Lower lobe of right lung (tissue), 2 donors: ENCODE measurements at regions not wholly inside any gene's neighbourhood (a gene's known extent, or its start where the extent isn't known, plus 50 kb on each side); places are given as distances from the start of the nearest gene placed in this dataset.

ENCODE experiments used
- ATAC-seq, 2 donors: fragments of 200-7000 bp; cut with Tn5 transposase; one replicate each; pipeline ENCODE4 v1.9.1; 2020 to 2022; ENCODE audit warnings: mild to moderate bottlenecking in 2 of 2, moderate library complexity in 2 of 2
- DNase-seq: peaks from one replicate; pipeline ENCODE4 v3.0.0-alpha.2; 2020
- H3K27ac ChIP-seq: fragments of 200-600 bp; one replicate; pipeline ENCODE4 v1.8.0; 2022
- H3K27me3 ChIP-seq: fragments of 200-600 bp; one replicate; pipeline ENCODE4 v1.8.0; 2022; ENCODE audit warnings: low read depth
- H3K36me3 ChIP-seq: fragments of 200-600 bp; one replicate; pipeline ENCODE4 v1.8.0; 2022; ENCODE audit warnings: mild to moderate bottlenecking
- H3K4me1 ChIP-seq: fragments of 200-600 bp; one replicate; pipeline ENCODE4 v1.8.0; 2022
- H3K4me3 ChIP-seq: fragments of 200-600 bp; one replicate; pipeline ENCODE4 v1.8.0; 2022; ENCODE audit warnings: mild to moderate bottlenecking
- H3K9me3 ChIP-seq: fragments of 200-600 bp; one replicate; pipeline ENCODE4 v1.8.0; 2022
- CTCF ChIP-seq: fragments of 200-600 bp; IDR thresholded peaks from one replicate; pipeline ENCODE4 v1.8.0; 2022; ENCODE audit warnings: antibody characterized with exemption, mild to moderate bottlenecking
- intact Hi-C: fragments of 100-400 bp; cut with DNase I; formaldehyde crosslinking; loops from one replicate; pipeline ENCODE4 v1.11.0; 2022
- donor health status: DM: no; HTN: yes; CAD: no; lungs with severe emphysema.

- intact Hi-C loops, result no loop called here
- no peaks in the 10 kb centered on the region for H3K9me3 ChIP-seq
- DNase-seq, result no peak
Observed at GRCh38 chr4:114085611-114086345, 106.3 kb upstream of the ARSJ start.

DNA sequence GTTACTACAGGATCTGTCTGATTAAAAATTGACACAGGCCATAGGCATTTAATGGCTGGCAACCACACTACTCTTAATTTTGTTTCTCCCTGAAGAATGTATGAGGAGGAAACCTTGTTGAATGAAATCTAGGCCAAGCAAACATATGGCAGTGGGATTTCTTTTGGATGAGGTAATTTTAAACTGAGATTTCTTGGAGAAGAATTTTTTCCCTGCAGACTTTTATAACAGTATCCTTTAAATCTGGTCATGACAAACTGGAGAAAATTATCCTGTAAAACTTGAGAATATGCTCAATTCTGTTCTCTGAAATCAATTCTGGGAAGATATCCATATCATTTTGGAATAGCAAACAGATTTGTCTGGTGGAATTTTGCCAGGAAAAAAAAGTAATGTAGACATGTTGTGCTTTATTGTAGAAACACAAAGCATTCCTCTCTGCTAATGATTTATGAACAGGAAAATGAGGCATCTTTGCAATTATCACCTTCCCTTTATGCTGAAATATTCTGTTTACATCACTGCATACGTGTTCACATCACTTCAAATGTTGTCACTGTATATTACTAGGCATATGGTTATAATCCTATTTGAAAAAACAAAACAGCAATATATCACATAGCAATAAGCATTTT, 108.3 kb upstream of the ARSJ start:
- Histone ChIP-seq H3K36me3 (no peaks in the 10 kb centered on the region), H3K27me3 (no peaks in the 10 kb centered on the region), H3K27ac (no peak overlapping the region), H3K9me3 (no peaks in the 10 kb centered on the region), H3K4me3 (no peak overlapping the region), H3K4me1 (no peaks in the 10 kb centered on the region)
- intact Hi-C loops, result no loop called here
- TF ChIP-seq CTCF, result no peak
- DNase-seq (no peak), ATAC-seq (no peak)

More at GRCh38 chr4:114085611-114086345, 106.3 kb upstream of the ARSJ start:
- Histone ChIP-seq H3K27me3 (no peaks in the 10 kb centered on the region), H3K36me3 (no peaks in the 10 kb centered on the region), H3K27ac (no peak overlapping the region), H3K4me3 (no peak overlapping the region), H3K4me1 (no peaks in the 10 kb centered on the region)
- TF ChIP-seq CTCF, result no peak
- no peak for ATAC-seq

- intact Hi-C loops, result no loop called here
- Histone ChIP-seq H3K4me3 (no peak overlapping the region), H3K27ac (no peak overlapping the region), H3K9me3 (no peaks in the 10 kb centered on the region), H3K4me1 (no peaks in the 10 kb centered on the region), H3K36me3 (no peaks in the 10 kb centered on the region), H3K27me3 (no peaks in the 10 kb centered on the region)
- no peak for ATAC-seq
- DNase-seq, result no peak
- TF ChIP-seq CTCF, result no peak
Observed at GRCh38 chr4:114088481-114088880, 109.0 kb upstream of the ARSJ start.

- TF ChIP-seq CTCF, result no peak
- intact Hi-C loops, result no loop called here
- H3K36me3 ChIP-seq, result no peaks in the 10 kb centered on the region
- ATAC-seq (no peak), DNase-seq (no peak)
- H3K4me1 ChIP-seq, result no peaks in the 10 kb centered on the region
- no peak overlapping the region for H3K4me3 ChIP-seq
- H3K27ac ChIP-seq, result no peak overlapping the region
- H3K27me3 ChIP-seq, result no peaks in the 10 kb centered on the region
- H3K9me3 ChIP-seq, result no peaks in the 10 kb centered on the region
Observed at GRCh38 chr4:114091546-114091945, 112.1 kb upstream of the ARSJ start.

GRCh38 chr4:114093221-114093715, 113.8 kb upstream of the ARSJ start:
- ATAC-seq (no peak), DNase-seq (no peak)
- intact Hi-C loops, result no loop called here

More at GRCh38 chr4:114093221-114093715, 113.8 kb upstream of the ARSJ start:
- Histone ChIP-seq H3K36me3 (no peaks in the 10 kb centered on the region), H3K9me3 (no peaks in the 10 kb centered on the region), H3K4me1 (no peaks in the 10 kb centered on the region), H3K4me3 (no peak overlapping the region), H3K27ac (no peak overlapping the region), H3K27me3 (no peaks in the 10 kb centered on the region)
- no peak for TF ChIP-seq CTCF
